Tibial nerve (tissue), 4 donors: ENCODE measurements at regions not wholly inside any gene's neighbourhood (a gene's known extent, or its start where the extent isn't known, plus 50 kb on each side); places are given as distances from the start of the nearest gene placed in this dataset.

Experiments
- DNase-seq, 2 donors: peaks; one replicate each; pipeline ENCODE4 v3.0.0-alpha.2; 2019; ENCODE audit warnings: low spot score in 2 of 2
- H3K27ac ChIP-seq, 4 donors: fragments of 200-600 bp; sonication (generic) in 3 of 4; one replicate each; pipeline ENCODE4 v1.5.1; 2017 to 2019; ENCODE audit warnings: mild to moderate bottlenecking in 1 of 4
- H3K27me3 ChIP-seq, 2 donors: fragments of 200-600 bp; sonication (generic) in 1 of 2; one replicate each; pipeline versions ENCODE4 v1.5.1 to v1.6.0; 2017 to 2019
- H3K36me3 ChIP-seq, 3 donors: fragments of 200-600 bp; sonication (generic); one replicate each; pipeline ENCODE4 v1.5.1; 2018 to 2019
- H3K4me1 ChIP-seq, 4 donors: fragments of 200-600 bp; sonication (generic) in 3 of 4; one replicate each; pipeline ENCODE4 v1.5.1; 2017 to 2019
- H3K4me3 ChIP-seq, 4 donors: fragments of 200-600 bp; sonication (generic) in 3 of 4; one replicate each; pipeline ENCODE4 v1.5.1; 2017 to 2019; ENCODE audit warnings: mild to moderate bottlenecking in 1 of 4, moderate library complexity in 1 of 4
- H3K9me3 ChIP-seq, 4 donors: fragments of 200-600 bp; sonication (generic) in 3 of 4; one replicate each; pipeline ENCODE4 v1.5.1; 2017 to 2019
- CTCF ChIP-seq, 5 experiments: fragments of 200-600 bp in 3 of 5; fragments of 450-650 bp in 2 of 5; sonication (generic) in 3 of 5; IDR thresholded peaks; one replicate each; pipeline ENCODE4 v1.5.1; 2016 to 2019; ENCODE audit warnings: antibody characterized with exemption in 5 of 5, mild to moderate bottlenecking in 3 of 5, moderate library complexity in 2 of 5
- EP300 ChIP-seq, 2 donors: sonication (generic); formaldehyde crosslinking; IDR thresholded peaks; one replicate each; pipeline ENCODE4 v1.6.1; 2017; ENCODE audit warnings: antibody characterized with exemption in 2 of 2, mild to moderate bottlenecking in 1 of 2
- POLR2A ChIP-seq, 2 donors: fragments of 450-650 bp; IDR thresholded peaks; one replicate each; pipeline ENCODE4 v1.6.1; 2017; ENCODE audit warnings: antibody characterized with exemption in 2 of 2, mild to moderate bottlenecking in 2 of 2, moderate library complexity in 2 of 2
- WGBS, 2 donors: methylation state at CpG; one replicate each; pipeline ENCODE4 v1.1.5; 2018; 5-methylcytosine and 5-hydroxymethylcytosine counted together

DNA sequence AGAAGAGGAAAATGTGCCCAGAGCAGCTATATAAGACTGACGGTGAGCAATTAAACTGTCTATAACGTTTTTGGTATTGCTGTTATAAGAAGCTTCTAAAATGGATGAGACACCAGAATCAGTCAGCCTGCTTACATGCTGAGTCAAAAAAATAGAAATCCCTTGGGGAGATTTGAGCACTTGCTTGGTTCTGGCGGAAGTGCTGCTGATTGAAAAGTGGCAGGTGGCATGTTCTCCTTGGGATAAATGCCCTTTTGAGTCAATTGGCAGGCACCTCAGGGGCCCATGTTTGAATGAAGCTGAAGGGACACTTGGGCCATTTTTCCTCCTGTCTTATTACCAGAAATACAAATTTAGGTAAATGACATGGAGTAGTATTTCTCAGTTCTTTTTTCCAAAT lies 148.7 kb downstream of the PTCHD1 start:
- H3K36me3 ChIP-seq = no peaks in the 10 kb centered on the region
- no peaks in the 10 kb centered on the region for H3K4me1 ChIP-seq
- TF ChIP-seq EP300 (IDR thresholded peaks at IDR 0.05) (no peak), CTCF (IDR thresholded peaks at IDR 0.05) (no peak), POLR2A (IDR thresholded peaks at IDR 0.05) (no peak)
- no peaks in the 10 kb centered on the region for H3K27me3 ChIP-seq
- H3K27ac ChIP-seq = no peak overlapping the region
- no peak overlapping the region for H3K4me3 ChIP-seq
- no peaks in the 10 kb centered on the region for H3K9me3 ChIP-seq
- WGBS, 2 donors = 60 to 68% methylated on average over 3 of the region's 3 CpGs
- no peak for DNase-seq

DNA sequence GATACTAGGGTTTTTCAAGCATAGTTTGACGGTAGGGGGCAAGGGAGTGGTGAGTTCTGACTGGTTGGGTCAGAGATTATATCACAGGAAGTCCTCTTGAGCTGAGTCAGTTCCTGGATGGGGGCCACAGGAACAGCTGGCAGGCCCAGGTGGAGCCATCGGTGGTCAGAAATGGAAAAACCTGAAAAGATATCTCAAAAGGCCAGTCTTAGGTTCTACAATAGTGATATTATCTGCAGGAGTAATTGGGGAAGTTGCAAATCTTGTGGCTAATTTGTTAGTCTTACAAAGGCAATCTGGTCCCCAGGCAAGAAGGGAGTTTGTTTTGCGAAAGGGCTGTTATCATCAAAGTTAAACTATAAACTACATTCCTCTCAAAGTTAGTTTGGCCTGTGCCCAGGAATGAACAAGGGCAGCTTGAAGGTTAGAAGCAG lies 159.3 kb downstream of the PTCHD1 start:
- H3K27me3 ChIP-seq = no peaks in the 10 kb centered on the region
- no peak overlapping the region for H3K27ac ChIP-seq
- H3K4me3 ChIP-seq = no peak overlapping the region
- H3K4me1 ChIP-seq = no peaks in the 10 kb centered on the region
- WGBS, 2 donors = 56 to 61% methylated on average over 3 of the region's 3 CpGs
- TF ChIP-seq EP300 (IDR thresholded peaks at IDR 0.05) = no peak
- TF ChIP-seq CTCF (IDR thresholded peaks at IDR 0.05) = no peak
- no peak for TF ChIP-seq POLR2A (IDR thresholded peaks at IDR 0.05)
- H3K9me3 ChIP-seq = no peaks in the 10 kb centered on the region
- H3K36me3 ChIP-seq = no peaks in the 10 kb centered on the region
- DNase-seq = no peak

DNA sequence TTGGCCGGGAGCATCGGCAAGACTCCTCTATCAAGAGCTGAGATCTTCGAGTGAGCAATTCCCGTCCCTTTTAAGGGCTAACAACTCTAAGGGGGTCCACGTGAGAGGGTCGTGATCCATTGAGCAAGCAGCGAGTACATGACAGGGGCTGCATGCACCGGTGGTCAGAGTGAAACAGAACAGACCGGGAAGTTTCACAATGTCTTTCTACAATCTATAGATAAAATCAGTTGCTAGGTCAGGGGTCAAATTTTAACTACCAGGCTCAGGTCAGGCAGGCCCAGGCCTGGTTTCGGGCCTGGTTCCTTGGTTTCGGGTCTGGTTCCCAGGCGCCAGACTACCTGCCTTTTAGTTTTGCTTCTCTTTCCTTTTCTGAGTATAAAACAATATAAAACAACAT lies 160.1 kb downstream of the PTCHD1 start:
- no peaks in the 10 kb centered on the region for H3K9me3 ChIP-seq
- H3K27ac ChIP-seq = no peak overlapping the region
- no peak for TF ChIP-seq CTCF (IDR thresholded peaks at IDR 0.05)
- TF ChIP-seq EP300 (IDR thresholded peaks at IDR 0.05) = no peak
- TF ChIP-seq POLR2A (IDR thresholded peaks at IDR 0.05) = no peak
- no peaks in the 10 kb centered on the region for H3K4me1 ChIP-seq
- no peak overlapping the region for H3K4me3 ChIP-seq
- no peaks in the 10 kb centered on the region for H3K27me3 ChIP-seq
- WGBS, 2 donors = 88 to 90% methylated on average over 12 of the region's 12 CpGs
- DNase-seq = no peak
- H3K36me3 ChIP-seq = no peaks in the 10 kb centered on the region

GRCh38 chrX:23497919-23498318 lies 163.3 kb downstream of the PTCHD1 start:
- TF ChIP-seq CTCF (IDR thresholded peaks at IDR 0.05) (no peak), EP300 (IDR thresholded peaks at IDR 0.05) (no peak), POLR2A (IDR thresholded peaks at IDR 0.05) (no peak)
- Histone ChIP-seq H3K4me1 (no peaks in the 10 kb centered on the region), H3K9me3 (no peaks in the 10 kb centered on the region), H3K36me3 (no peaks in the 10 kb centered on the region), H3K27me3 (no peaks in the 10 kb centered on the region), H3K27ac (no peak overlapping the region), H3K4me3 (no peak overlapping the region)
- DNase-seq = no peak

DNA sequence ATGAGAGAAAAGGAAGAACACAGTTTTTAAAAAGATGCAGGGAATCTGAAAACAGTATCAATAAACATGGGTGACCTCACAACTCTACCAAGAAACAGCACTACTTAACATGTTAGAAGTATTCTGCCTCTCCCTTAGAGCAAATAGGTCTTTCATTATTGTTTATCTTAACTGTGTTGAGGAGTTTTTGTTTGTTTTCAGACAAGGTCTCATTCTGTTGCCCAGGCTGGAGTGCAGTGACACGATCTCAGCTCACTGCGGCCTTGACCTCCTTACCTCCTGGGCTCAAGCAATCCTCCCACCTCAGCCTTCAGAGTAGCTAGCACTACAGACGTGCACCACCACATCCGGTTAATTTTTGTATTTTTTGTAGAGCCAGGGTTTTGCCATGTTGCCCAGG lies 165.3 kb upstream of the PRDX4 start:
- WGBS, 2 donors = 75 to 87% methylated on average over 4 of the region's 4 CpGs
- DNase-seq = no peak
- no peak for TF ChIP-seq POLR2A (IDR thresholded peaks at IDR 0.05)
- TF ChIP-seq CTCF (IDR thresholded peaks at IDR 0.05) = no peak
- TF ChIP-seq EP300 (IDR thresholded peaks at IDR 0.05) = no peak
- no peak overlapping the region for H3K27ac ChIP-seq
- peaks cover 0 to 3% (median 0%) of the 10 kb centered on the region in 4 donors for H3K4me1 ChIP-seq
- H3K4me3 ChIP-seq = no peak overlapping the region
- H3K27me3 ChIP-seq = no peaks in the 10 kb centered on the region
- no peaks in the 10 kb centered on the region for H3K9me3 ChIP-seq
- H3K36me3 ChIP-seq = no peaks in the 10 kb centered on the region
